HS-5 (cell line): ENCODE measurements at regions not wholly inside any gene's neighbourhood (a gene's known extent, or its start where the extent isn't known, plus 50 kb on each side); places are given as distances from the start of the nearest gene placed in this dataset.
"Not testable (repeated sequence)": the region's sequence is repeated elsewhere in the genome, so short reads cannot be mapped to it uniquely, and the experiment has no call there.

Source experiments
- DNase-seq: peaks from one replicate; pipeline ENCODE4 v3.0.0-alpha.2; 2012; ENCODE audit warnings: low read depth

DNA sequence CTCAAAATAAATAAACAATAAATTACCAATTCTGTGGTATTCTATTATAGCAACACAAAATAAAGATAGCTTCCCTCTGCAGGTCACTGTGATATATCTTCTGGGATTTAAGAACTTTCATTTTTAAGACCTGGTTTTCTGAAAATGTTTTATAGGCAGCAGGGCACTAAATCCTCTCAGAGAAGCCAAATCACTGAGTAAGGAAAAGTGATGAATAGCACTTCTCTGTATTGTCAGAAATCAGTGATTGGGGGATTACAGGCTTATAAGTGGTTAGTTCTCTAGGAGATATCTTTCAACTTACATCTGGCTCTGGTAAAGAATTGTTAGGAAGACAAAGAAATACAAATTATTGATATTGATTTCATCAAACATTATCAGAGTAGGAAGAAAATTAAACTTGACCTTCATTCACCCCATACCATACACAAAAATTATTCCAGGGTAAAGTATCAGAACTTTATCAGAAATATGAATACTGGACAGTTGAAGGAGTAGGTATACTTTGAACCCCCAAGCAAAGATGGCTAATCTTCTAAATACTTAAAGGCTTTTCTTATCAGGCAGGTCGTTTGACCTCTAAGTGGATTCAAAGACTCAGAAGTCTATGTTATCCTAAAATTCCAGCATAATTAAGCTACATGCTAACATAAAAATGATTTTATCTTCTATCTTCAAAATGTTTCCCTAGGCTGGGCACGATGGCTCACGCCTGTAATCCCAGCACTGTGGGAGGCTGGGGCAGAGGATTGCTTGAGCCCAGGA lies 81.6 kb upstream of the USP9X start:
- no peak for DNase-seq

DNA sequence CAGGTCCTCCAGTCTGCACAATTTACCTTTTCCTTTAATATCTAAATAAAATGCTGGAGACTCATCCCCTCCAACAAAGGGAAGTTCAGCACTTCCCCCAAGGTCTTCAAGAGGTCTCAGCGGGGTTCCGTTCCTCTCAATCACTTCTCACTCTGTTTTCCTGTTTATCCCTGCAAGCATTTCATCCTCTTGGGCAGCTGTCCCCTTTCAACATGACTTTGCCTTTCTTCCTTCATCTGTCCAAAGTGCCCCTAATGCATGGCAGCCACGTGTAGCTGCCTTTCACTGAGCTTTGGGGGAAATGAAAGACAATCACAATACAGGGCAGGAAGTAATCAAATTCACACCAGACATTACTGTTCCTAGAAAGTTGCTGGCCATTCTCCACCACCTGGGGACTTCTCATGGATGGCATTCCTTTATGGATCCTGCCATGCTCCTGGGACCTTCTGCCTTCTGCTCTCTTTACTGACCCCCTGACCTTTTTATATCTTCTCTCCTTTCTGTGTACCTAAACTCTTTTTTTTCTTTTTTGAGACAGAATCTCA lies 79.7 kb upstream of the USP9X start:
- DNase-seq = no peak

DNA sequence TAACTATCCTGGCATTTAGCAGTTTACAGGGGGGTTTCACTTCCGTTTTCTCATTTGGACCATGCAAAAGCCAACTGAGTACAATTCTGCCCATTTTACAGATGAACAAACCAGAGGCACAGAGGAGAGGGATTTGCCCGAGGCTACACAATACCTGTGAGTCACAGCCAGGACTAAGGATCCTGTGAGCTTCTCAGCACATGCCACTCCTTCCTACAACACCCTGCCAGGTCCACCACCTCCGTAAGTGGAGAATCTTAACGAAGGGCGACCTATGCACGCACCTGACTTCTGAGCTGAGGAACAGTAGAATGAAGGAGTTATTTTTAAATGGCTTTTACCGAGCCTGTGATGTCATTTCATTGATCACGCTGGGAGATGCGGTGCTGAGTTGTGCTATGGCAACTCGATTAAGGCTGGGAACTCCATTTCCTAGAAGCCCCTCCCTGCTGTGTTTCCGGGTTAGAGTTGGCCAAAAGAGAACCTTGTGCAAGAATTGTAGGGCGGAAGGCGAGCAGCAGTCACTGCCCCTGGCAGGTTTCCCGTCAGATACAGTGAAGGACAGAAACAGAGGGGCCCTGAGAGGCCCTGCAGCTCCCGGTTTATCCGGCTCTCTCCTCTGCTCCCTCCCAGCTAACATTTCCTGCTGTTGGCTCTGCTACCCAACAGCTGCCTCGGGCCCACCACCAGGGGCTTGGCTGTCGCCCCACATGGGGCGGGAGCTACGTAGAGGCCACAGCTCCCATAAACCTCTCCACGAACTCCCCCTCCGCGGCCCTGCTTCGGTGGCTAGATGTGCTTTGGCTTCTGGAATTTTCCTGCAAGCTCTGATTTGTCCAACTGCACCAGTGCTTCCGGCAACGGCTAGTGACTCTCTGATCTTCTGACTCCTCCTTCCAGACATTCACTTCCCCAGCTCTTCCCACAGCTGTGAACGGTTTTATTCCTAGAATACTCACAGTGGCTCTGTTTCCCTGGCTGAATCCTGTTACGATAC lies 75.1 kb upstream of the USP9X start:
- DNase-seq = no peak

DNA sequence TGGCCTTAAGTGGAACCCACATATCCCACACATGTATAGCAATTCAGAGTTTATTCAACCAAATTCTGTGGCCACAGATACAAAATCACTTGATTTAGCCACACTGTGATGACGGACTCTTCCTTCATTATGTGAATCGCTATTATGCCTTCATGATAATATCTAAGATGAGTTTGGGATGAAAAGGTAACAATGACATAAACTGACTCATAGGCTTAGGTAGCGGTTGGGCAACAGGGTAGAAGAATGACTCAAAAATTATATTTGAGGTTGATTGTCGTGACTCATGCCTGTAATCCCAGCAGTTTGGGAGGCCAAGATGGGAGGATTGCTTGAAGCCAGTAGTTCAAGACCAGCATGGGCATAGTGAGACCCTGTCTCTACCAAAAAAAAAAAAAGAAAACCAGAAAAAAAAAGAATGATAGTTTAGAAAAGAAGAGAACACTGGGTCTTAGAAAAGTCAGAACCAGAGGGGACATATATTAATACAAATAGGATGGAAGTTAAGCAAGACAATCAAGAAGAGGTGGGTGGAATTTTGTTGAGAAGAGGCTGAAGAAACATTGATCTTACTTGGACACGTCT lies 70.4 kb upstream of the USP9X start:
- no peak for DNase-seq

DNA sequence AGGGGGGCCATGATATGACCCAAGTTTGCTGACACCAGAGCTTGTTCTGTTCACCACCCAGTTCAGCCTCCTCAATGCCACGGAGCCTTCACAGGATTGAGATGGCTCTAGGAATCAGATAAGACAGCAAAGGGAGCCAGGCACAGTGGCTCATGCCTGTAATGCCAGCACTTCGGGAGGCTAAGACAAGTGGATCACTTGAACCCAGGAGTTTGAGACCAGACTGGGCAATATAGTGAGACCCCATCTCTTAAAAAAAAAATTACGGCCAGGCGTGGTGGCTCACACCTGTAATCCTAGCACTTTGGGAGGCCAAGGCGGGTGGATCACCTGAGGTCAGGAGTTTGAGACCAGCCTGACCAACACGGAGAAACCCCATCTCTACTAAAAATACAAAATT lies 67.5 kb upstream of the USP9X start:
- not testable (repeated sequence) for DNase-seq

DNA sequence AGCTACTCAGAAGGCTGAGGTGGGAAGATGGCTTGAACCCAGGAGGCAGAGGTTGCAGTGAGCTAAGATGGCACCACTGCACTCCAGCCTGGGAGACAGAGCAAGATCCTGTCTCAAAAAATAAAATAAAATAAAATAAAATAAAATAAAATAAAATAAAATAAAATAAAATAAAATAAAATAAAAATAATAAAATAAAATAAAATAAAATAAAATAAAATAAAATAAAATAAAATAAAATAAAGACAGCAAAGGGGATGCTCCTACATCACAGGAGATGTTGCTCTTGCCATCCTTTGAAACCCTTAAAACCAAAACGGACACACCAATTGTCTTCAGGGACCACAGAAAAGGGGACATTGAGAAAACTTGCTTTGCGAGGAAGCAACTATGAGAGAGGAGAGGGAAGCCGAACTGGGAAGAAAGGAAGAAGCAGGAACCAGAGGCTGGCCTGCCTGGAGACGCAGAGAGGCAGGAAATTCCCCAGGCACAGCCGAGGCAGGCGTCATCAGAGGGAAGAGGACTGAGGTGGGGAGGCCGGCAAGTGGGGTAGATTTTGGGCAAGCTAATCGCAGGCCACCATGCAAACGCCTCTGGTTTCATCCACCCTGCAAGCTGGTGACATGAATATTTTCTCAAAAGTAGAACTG lies 66.7 kb upstream of the USP9X start:
- not testable (repeated sequence) for DNase-seq

DNA sequence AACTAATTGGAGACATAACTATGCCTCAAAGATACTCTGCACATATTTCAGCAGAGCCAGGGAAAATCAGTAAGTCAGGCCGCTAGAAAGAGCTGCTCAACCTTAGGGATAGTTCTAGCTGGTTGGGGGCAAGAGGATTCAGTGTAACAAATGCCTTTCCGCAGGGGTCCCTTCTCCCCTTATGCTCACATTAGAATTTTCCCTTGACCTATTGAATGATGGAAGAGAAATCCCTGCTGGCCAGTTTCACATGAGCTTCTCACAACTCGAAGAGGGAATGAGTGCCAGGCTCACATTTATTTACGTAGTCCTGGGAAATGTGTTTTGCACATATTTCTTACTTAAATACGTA lies 66.2 kb upstream of the USP9X start:
- no peak for DNase-seq

DNA sequence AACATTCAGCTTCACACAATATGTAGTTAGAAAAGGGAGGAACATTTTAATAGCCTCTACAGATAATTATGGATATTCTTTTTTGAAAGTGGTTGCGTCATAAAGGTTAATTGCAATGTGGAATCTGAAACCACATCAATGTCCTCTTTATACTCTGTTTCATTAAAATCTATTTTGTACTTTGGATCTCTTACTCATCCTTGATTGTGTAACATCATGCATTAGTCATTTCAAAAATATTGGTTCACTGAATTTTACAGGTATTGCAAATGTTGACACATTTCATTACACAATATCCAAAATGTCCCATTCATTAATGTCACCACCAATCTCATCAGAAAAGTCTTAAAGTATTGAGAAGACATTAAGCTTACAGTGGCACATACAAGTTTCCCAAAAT lies 62.7 kb upstream of the USP9X start:
- DNase-seq = no peak

DNA sequence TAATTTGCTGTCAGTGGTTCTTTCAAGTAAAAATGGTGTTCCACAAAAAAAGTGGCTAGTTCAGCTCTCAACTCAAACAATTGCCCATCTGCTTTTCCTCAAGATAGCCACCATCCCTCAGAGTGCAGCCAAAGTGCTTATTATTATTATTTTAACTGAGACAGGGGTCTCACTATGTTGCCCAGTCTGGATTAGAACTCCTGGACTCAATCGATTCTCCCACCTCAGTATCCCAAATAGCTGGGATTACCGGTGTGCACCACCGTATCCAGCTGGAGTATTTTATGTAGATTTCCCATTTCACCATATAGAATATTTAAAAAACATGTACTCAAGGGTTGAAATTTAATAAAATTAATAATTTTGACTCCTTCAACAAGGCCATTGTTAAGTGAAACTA lies 62.1 kb upstream of the USP9X start:
- no peak for DNase-seq

DNA sequence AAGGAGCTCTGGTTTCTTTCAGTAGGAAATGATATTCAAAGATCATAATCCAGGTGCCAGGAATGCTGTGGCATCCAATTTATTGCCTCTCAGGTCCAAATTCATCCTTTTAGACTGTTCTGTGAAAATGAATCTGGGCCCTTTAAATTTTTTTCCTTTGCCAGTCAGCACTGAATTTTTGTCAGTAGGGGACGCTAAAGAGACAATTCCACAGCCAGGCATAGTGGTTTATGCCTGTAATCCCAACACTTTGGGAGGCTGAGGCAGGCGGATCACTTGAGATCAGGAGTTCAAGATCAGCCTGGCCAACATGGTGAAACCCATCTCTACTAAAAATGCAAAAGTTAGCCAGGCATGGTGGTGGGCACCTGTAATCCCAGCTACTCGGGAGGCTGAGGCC lies 60.9 kb upstream of the USP9X start:
- DNase-seq = not testable (repeated sequence)

DNA sequence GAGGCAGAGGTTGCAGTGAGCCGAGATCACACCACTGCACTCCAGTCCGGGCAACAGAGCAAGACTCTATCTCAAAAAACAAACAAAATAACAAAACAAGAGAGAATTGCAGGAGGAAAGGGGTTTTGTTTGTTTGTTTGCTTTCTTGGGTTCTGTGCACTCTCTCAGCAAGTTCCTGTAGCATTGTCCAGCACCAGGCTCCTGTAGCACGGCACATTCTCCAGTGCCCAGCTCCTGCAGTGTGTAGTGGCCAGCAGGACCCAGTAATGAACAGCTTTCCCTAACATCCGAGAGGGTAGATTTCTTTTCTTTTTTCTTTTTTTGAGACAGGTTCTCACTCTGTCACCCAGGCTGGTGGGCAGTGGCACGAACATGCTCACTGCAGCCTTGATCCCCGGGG lies 60.5 kb upstream of the USP9X start:
- DNase-seq = no peak

DNA sequence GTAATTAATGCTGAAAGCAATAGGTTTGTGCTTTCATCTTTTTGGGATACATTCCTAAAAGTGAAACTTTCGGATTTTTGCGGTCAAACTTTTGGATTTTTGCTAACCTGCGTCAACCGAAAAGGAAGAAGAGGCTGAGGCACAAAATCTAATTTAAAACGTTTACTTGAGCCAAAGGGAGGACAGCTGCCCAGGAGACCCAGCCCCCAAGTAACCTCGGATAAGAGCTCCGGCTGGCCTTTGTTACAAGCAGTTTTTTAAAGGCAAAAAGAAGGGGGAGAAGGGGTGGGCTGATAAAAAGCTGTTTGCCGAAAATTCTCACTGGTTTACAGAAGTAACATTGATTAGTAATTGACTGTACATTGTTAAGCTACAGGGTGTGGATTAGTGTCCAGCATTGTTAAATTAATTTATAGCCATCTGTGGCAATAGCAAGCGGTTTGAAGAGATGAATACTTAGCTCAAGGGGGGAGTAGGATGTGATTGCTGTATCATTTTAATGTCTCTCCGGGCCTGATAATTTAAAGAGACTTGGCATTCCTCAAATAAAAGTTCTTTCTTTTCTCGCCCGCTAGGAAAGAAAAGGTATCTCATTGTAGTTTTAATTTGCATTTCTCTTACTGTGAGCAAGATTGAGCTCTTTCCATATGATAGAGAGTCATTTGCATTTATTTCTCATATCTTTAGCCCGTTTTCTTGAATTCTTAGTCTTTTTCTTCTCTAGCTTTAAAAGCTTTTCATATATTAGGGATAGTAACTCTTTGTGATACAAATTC lies 59.1 kb upstream of the USP9X start:
- no peak for DNase-seq

DNA sequence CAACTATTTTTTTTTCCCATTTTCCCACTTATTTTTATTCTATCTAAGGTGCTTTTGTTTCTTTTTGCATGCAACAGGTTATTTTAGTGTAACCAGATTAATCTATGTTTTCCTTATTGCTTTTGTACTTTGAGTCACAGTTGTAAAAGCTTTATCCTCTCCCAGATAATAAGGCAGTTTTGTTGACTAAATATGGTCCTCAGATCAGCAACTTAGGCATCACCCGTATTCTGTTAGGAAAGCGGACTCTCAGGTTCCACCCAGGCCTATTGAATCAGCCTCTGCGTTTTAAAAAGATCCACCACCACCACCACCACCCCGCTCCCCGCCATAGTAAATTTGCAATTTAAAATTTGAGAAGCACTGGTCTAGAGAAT lies 58.6 kb upstream of the USP9X start:
- DNase-seq = no peak

DNA sequence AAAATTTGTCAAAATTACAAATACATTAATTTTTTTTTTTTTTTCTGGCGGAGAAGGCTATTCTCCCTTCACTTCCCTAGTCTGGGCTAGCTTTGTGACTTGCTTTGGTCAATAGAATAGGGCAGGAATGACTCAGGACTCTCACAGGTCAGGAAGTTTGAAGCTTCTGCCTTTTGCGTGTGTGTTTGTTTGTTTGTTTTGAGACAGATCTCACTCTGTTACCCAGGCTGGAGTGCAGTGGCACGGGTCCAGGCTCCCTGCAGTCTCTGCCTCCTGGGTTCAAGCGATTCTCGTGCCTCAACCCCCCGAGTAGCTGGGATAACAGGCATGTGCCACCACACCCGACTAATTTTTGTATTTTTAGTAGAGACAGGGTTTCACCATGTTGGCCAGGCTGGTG lies 55.9 kb upstream of the USP9X start:
- no peak for DNase-seq

DNA sequence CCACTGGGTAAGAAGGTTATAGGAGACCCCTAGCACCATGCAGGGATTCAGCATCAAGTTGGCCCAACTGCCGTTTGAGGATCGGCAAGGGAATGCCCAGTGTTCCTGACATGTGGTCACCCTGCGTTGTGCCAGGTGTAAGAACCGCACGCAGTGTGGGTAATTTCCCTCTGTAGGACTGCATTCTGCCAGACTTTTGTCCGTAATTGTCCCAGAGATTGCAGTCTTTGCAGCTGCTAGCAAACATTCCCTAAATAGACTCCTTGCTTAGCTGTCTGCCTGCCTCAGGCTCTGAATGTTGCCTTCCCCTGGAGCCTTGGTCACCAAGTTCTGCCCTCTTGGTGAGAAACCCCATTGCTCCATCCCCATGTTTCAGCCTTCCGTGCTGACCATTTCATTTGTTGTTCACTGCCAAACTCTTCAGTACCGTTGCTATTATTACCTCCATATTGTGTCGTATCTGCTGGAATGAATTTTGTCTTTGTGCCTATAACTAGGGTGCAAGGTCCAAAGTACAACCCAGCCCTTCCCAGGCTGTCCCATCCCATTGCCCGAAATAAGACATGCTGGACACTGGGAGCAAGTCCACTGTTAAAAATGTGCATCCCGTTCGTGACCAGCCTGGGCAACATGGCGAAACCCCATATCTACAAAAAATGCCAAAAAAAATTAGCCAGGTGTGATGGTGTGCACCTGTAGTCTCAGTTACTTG lies 53.8 kb upstream of the USP9X start:
- DNase-seq = no peak

DNA sequence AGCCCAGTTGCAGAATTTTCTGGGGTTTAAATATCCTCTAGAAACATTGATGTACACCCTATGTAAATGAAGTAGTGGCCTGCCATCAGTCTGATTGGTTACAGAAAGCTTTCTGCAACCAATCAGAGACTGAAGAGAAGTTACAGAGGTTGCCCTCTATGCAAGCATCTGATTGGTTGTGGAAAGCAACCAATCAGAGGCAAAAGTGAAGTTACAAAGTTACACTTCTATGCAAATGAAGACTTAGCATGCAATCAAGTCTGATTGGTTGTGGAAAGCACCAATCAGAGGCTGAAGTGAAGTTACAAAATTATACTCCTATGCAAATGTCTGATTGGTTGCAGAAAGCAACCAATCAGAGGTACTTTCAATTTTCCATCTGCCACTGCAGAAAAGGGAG lies 51.9 kb upstream of the USP9X start:
- DNase-seq = no peak

DNA sequence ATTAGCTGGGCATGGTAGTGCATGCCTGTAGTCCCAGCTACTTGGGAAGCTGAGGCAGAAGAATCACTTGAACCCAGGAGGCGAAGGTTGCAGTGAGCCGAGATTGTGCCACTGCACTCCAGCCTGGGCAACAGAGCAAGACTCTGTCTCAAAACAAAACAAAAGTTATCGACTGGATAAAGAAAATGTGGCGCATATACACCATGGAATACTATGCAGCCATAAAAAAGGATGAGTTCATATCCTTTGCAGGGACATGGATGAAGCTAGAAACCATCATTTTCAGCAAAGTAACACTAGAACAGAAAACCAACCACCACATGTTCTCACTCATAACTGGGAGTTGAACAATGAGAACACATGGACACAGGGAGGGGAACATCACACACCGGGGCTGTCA lies 50.3 kb upstream of the USP9X start:
- not testable (repeated sequence) for DNase-seq
